ENCODE measurements at regions not wholly inside any gene's neighbourhood (a gene's known extent, or its start where the extent isn't known, plus 50 kb on each side); places are given as distances from the start of the nearest gene placed in this dataset.

GRCh38 chr5:67363180-67363709 lies 166.6 kb upstream of the CD180 start:
- no peak for TF ChIP-seq POLR2AphosphoS5 (IDR thresholded peaks at IDR 0.05; ENCODE audit: low read depth, low read length)
- TF ChIP-seq REST (IDR thresholded peaks at IDR 0.05; ENCODE audit: insufficient read depth in 1 of 2, low read depth in 2 of 2, low read length in 2 of 2) = no peak

Measured in PFSK-1 (cell line).